Smooth muscle cell (in vitro differentiated cells): ENCODE measurements at regions not wholly inside any gene's neighbourhood (a gene's known extent, or its start where the extent isn't known, plus 50 kb on each side); places are given as distances from the start of the nearest gene placed in this dataset.

Experiments
- DNase-seq: peaks from one replicate; lab custom pipeline; 2025; ENCODE audit not compliant: unreplicated experiment; lab: John Stamatoyannopoulos, UW
- H2AFZ ChIP-seq: fragments of 200-600 bp; sonication (generic); 2 replicates; pipeline ENCODE4 v1.6.0; 2016; ENCODE audit warnings: antibody characterized with exemption, low read depth, mild to moderate bottlenecking
- H3F3A ChIP-seq: fragments of 200-600 bp; sonication (generic); 2 replicates; pipeline ENCODE4 v1.6.0; 2017; ENCODE audit warnings: antibody characterized with exemption, low read depth
- H3K27ac ChIP-seq: fragments of 200-600 bp; sonication (generic); 2 replicates; pipeline ENCODE4 v1.5.1; 2016; ENCODE audit warnings: low read depth, mild to moderate bottlenecking
- H3K27me3 ChIP-seq: fragments of 200-600 bp; sonication (generic); 2 replicates; pipeline ENCODE4 v1.6.1; 2016; ENCODE audit warnings: low read depth, mild to moderate bottlenecking
- H3K36me3 ChIP-seq: fragments of 200-600 bp; sonication (generic); 2 replicates; pipeline ENCODE4 v1.5.1; 2016; ENCODE audit warnings: low read depth
- H3K4me1 ChIP-seq: fragments of 200-600 bp; sonication (generic); 2 replicates; pipeline ENCODE4 v1.5.1; 2016; ENCODE audit warnings: low read depth
- H3K4me2 ChIP-seq: fragments of 200-600 bp; sonication (generic); 2 replicates; pipeline ENCODE4 v1.6.0; 2016; ENCODE audit warnings: mild to moderate bottlenecking
- H3K4me3 ChIP-seq: fragments of 200-600 bp; sonication (generic); 2 replicates; pipeline ENCODE4 v1.5.1; 2016; ENCODE audit warnings: mild to moderate bottlenecking
- H3K79me2 ChIP-seq: fragments of 200-600 bp; sonication (generic); 2 replicates; pipeline ENCODE4 v1.6.0; 2016; ENCODE audit warnings: low read depth, mild to moderate bottlenecking
- H3K9ac ChIP-seq: fragments of 200-600 bp; sonication (generic); 2 replicates; pipeline ENCODE4 v1.6.0; 2016; ENCODE audit warnings: low read depth
- H3K9me3 ChIP-seq: fragments of 200-600 bp; sonication (generic); replicated peaks from 2 replicates; pipeline ENCODE4 v1.5.1; 2016; ENCODE audit warnings: low read depth
- H4K20me1 ChIP-seq: fragments of 200-600 bp; sonication (generic); 2 replicates; pipeline ENCODE4 v1.6.0; 2016; ENCODE audit warnings: low read depth
- whole genome bisulfite sequencing: methylation state at CpG from one replicate; pipeline ENCODE4 v1.1.7; 2016; ENCODE audit warnings: low lambda C conversion rate; 5-methylcytosine and 5-hydroxymethylcytosine counted together
- TF ChIP-seq, protein P1 (sequence below): fragments of 200-600 bp; sonication (generic); IDR thresholded peaks from 2 replicates; pipeline ENCODE4 v1.5.1; 2017; ENCODE audit warnings: borderline replicate concordance, mild to moderate bottlenecking, antibody characterized with exemption; ENCODE audit not compliant: insufficient read depth, poor library complexity, severe bottlenecking

GRCh38 chr6:156613996-156614395, 163.2 kb upstream of the ARID1B start:
- no peaks in the 10 kb centered on the region for H3K36me3 ChIP-seq
- H3K27ac ChIP-seq = no peak overlapping the region
- H2AFZ ChIP-seq = no peak overlapping the region
- 67% methylated on average over 1 of the region's 1 CpG for WGBS
- H3K27me3 ChIP-seq = no peaks in the 10 kb centered on the region
- H3K4me2 ChIP-seq = no peak overlapping the region
- H3K9ac ChIP-seq = no peak overlapping the region
- TF ChIP-seq, protein P1, sequence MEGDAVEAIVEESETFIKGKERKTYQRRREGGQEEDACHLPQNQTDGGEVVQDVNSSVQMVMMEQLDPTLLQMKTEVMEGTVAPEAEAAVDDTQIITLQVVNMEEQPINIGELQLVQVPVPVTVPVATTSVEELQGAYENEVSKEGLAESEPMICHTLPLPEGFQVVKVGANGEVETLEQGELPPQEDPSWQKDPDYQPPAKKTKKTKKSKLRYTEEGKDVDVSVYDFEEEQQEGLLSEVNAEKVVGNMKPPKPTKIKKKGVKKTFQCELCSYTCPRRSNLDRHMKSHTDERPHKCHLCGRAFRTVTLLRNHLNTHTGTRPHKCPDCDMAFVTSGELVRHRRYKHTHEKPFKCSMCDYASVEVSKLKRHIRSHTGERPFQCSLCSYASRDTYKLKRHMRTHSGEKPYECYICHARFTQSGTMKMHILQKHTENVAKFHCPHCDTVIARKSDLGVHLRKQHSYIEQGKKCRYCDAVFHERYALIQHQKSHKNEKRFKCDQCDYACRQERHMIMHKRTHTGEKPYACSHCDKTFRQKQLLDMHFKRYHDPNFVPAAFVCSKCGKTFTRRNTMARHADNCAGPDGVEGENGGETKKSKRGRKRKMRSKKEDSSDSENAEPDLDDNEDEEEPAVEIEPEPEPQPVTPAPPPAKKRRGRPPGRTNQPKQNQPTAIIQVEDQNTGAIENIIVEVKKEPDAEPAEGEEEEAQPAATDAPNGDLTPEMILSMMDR = no peak
- H3F3A ChIP-seq = no peaks in the 10 kb centered on the region
- no peaks in the 10 kb centered on the region for H3K79me2 ChIP-seq
- no peaks in the 10 kb centered on the region for H3K4me1 ChIP-seq
- no peaks in the 10 kb centered on the region for H4K20me1 ChIP-seq
- H3K4me3 ChIP-seq = no peak overlapping the region
- peaks cover 2% of the 10 kb centered on the region for H3K9me3 ChIP-seq
- DNase-seq = no peak

DNA sequence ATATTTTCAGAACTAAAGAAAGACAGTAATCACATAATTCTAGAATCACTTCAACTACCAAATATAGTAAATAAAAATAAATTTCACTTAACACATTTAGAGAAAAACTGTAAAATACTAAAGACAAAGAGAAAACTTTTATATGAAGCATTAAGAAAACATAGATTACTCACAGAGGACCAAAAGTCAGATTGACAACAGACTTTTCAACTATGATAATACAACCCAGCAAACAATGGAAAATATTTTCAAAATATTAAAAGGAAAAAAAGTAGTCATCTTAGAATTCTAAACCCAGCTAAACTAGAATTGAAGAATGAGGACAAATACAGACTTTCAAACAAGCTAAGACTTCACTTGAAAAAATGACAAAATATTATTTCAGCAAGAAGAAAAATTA, 164.8 kb upstream of the ARID1B start:
- H3K36me3 ChIP-seq = no peaks in the 10 kb centered on the region

DNA sequence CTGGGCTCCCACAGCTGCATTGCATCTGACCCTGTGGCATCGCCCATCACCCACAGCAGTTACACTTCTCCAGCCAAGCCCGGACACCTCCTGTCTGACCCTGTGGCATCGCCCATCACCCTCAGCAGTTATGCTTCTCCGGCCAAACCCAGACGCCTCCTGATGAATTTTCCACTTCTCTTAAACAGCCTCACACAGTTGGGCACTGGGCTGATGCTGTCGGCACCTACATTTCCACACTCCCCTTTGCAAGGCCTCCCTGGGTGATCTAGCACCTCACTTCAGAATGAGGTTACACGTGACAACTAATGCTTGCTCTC, 175.2 kb upstream of the ARID1B start:
- whole genome bisulfite sequencing = 97% methylated on average over 7 of the region's 7 CpGs

More for the DNA sequence above, 164.8 kb upstream of the ARID1B start:
- H3K9me3 ChIP-seq = peaks cover 2% of the 10 kb centered on the region
- no peak overlapping the region for H3K4me3 ChIP-seq
- H3K9ac ChIP-seq = no peak overlapping the region
- no peaks in the 10 kb centered on the region for H3K79me2 ChIP-seq
- TF ChIP-seq, protein P1 = no peak
- DNase-seq = no peak
- no peak overlapping the region for H3K4me2 ChIP-seq
- H3F3A ChIP-seq = no peaks in the 10 kb centered on the region
- no peak overlapping the region for H3K27ac ChIP-seq
- no peaks in the 10 kb centered on the region for H3K4me1 ChIP-seq
- no peak overlapping the region for H2AFZ ChIP-seq
- no peaks in the 10 kb centered on the region for H4K20me1 ChIP-seq
- H3K27me3 ChIP-seq = no peaks in the 10 kb centered on the region

More for the DNA sequence above, 175.2 kb upstream of the ARID1B start:
- H3K9ac ChIP-seq = no peak overlapping the region
- H4K20me1 ChIP-seq = no peaks in the 10 kb centered on the region
- no peak for DNase-seq
- H2AFZ ChIP-seq = no peak overlapping the region
- no peaks in the 10 kb centered on the region for H3K9me3 ChIP-seq
- H3K27ac ChIP-seq = no peak overlapping the region
- no peaks in the 10 kb centered on the region for H3K36me3 ChIP-seq
- no peaks in the 10 kb centered on the region for H3F3A ChIP-seq
- H3K4me3 ChIP-seq = no peak overlapping the region
- H3K4me2 ChIP-seq = no peak overlapping the region
- no peaks in the 10 kb centered on the region for H3K79me2 ChIP-seq
- no peaks in the 10 kb centered on the region for H3K4me1 ChIP-seq
- TF ChIP-seq, protein P1 = no peak
- H3K27me3 ChIP-seq = peaks cover 4% of the 10 kb centered on the region
